CD14-positive monocyte (primary cell): ENCODE measurements at regions not wholly inside any gene's neighbourhood (a gene's known extent, or its start where the extent isn't known, plus 50 kb on each side); places are given as distances from the start of the nearest gene placed in this dataset.

Experiments used
- DNase-seq, 3 donors: peaks; one replicate each; pipeline ENCODE4 v3.0.0-alpha.2; 2011 to 2022
- H2AFZ ChIP-seq: 2 replicates; pipeline ENCODE4 v1.6.0; 2012; ENCODE audit warnings: mild to moderate bottlenecking, low read depth, low read length, inconsistent platforms; ENCODE audit not compliant: insufficient read depth, poor library complexity, severe bottlenecking
- H3K27ac ChIP-seq, 2 donors: 1 replicate in 1 of 2; 2 replicates in 1 of 2; pipeline ENCODE4 v1.5.1; 2012 to 2013; ENCODE audit warnings: low read length in 2 of 2, control low read depth in 1 of 2, inconsistent platforms in 1 of 2, low read depth in 1 of 2, mild to moderate bottlenecking in 1 of 2
- H3K27me3 ChIP-seq, 2 donors: one replicate each; pipeline versions ENCODE4 v1.6.0 to v1.6.1; 2011 to 2013; ENCODE audit warnings: low read length in 2 of 2; ENCODE audit not compliant: control insufficient read depth in 2 of 2, insufficient read depth in 2 of 2
- H3K36me3 ChIP-seq, 2 donors: replicated peaks in 1 of 2; 1 replicate in 1 of 2; 2 replicates in 1 of 2; pipeline versions ENCODE4 v1.5.1 to v1.6.1; 2012 to 2013; ENCODE audit warnings: low read length in 2 of 2, control low read depth in 1 of 2, inconsistent platforms in 1 of 2, mild to moderate bottlenecking in 1 of 2; ENCODE audit not compliant: insufficient read depth in 2 of 2, control insufficient read depth in 1 of 2
- H3K4me1 ChIP-seq, 2 donors: 1 replicate in 1 of 2; 2 replicates in 1 of 2; pipeline versions ENCODE4 v1.5.1 to v1.6.1; 2012 to 2013; ENCODE audit warnings: low read length in 2 of 2, control low read depth in 1 of 2, inconsistent platforms in 1 of 2, mild to moderate bottlenecking in 1 of 2, moderate library complexity in 1 of 2; ENCODE audit not compliant: insufficient read depth in 2 of 2, control insufficient read depth in 1 of 2
- H3K4me2 ChIP-seq: replicated peaks from 2 replicates; pipeline ENCODE3; 2012; ENCODE audit warnings: low read length, moderate library complexity, mild to moderate bottlenecking; ENCODE audit not compliant: poor library complexity, severe bottlenecking; ENCODE audit errors: extremely low read depth
- H3K4me3 ChIP-seq, 3 experiments: fragments of 200-600 bp in 1 of 3; sonication (generic) in 1 of 3; replicated peaks in 1 of 3; 1 replicate in 2 of 3; 2 replicates in 1 of 3; pipeline ENCODE4 v1.5.1; 2011 to 2013; ENCODE audit warnings: low read length in 3 of 3, mild to moderate bottlenecking in 3 of 3, control low read depth in 2 of 3, low read depth in 2 of 3, inconsistent platforms in 1 of 3, moderate library complexity in 1 of 3
- H3K79me2 ChIP-seq: 2 replicates; pipeline ENCODE4 v1.6.0; 2012; ENCODE audit warnings: mild to moderate bottlenecking, control low read depth, inconsistent platforms, low read length, moderate library complexity; ENCODE audit not compliant: insufficient read depth
- H3K9ac ChIP-seq: 2 replicates; pipeline ENCODE4 v1.6.0; 2017; ENCODE audit warnings: low read length, mild to moderate bottlenecking; ENCODE audit not compliant: insufficient read depth, poor library complexity, severe bottlenecking
- H3K9me3 ChIP-seq, 2 donors: replicated peaks in 1 of 2; 1 replicate in 1 of 2; 2 replicates in 1 of 2; pipeline versions ENCODE4 v1.5.1 to v1.6.1; 2012 to 2013; ENCODE audit warnings: low read length in 2 of 2, control low read depth in 1 of 2; ENCODE audit not compliant: control insufficient read depth in 1 of 2, insufficient read depth in 1 of 2
- H4K20me1 ChIP-seq: 2 replicates; pipeline ENCODE4 v1.6.0; 2012; ENCODE audit warnings: mild to moderate bottlenecking, low read length, control low read depth, moderate library complexity; ENCODE audit not compliant: insufficient read depth
- H3K27ac Mint-ChIP-seq, 7 donors: one replicate each; pipeline ENCODE4 v1.8.0; 2020; ENCODE audit warnings: mild to moderate bottlenecking in 7 of 7, mixed read lengths in 7 of 7, moderate library complexity in 6 of 7, inconsistent platforms in 2 of 7
- H3K27me3 Mint-ChIP-seq, 3 donors: one replicate each; pipeline ENCODE4 v1.8.0; 2021 to 2022; ENCODE audit warnings: low read depth in 3 of 3, mild to moderate bottlenecking in 3 of 3, mixed read lengths in 3 of 3, moderate library complexity in 3 of 3, inconsistent platforms in 1 of 3
- H3K36me3 Mint-ChIP-seq, 2 donors: one replicate each; pipeline ENCODE4 v1.8.0; 2020; ENCODE audit warnings: mixed read lengths in 2 of 2, inconsistent platforms in 1 of 2, mild to moderate bottlenecking in 1 of 2
- H3K4me1 Mint-ChIP-seq: one replicate; pipeline ENCODE4 v1.8.0; 2020; ENCODE audit warnings: mild to moderate bottlenecking, mixed read lengths
- H3K4me3 Mint-ChIP-seq, 2 donors: one replicate each; pipeline ENCODE4 v1.8.0; 2020; ENCODE audit warnings: mild to moderate bottlenecking in 2 of 2, mixed read lengths in 2 of 2, moderate library complexity in 1 of 2
- H3K9me3 Mint-ChIP-seq, 7 donors: one replicate each; pipeline ENCODE4 v1.8.0; 2020 to 2022; ENCODE audit warnings: mixed read lengths in 7 of 7, mild to moderate bottlenecking in 6 of 7, moderate library complexity in 6 of 7, inconsistent platforms in 2 of 7
- WGBS: methylation state at CpG from one replicate; pipeline ENCODE4 v1.1.5; 2013; ENCODE audit warnings: missing lambda C conversion rate; ENCODE audit not compliant: insufficient coverage; 5-methylcytosine and 5-hydroxymethylcytosine counted together
- intact Hi-C, 2 donors: fragments of 100-400 bp; cut with micrococcal nuclease; formaldehyde crosslinking; loops; one replicate each; pipeline versions ENCODE4 v1.15.0 to v1.15.1; 2023
- TF ChIP-seq, protein P1 (sequence below): fragments of 200-600 bp; IDR thresholded peaks from one replicate; pipeline ENCODE4 v1.8.0; 2022; ENCODE audit warnings: antibody characterized with exemption, mild to moderate bottlenecking

DNA sequence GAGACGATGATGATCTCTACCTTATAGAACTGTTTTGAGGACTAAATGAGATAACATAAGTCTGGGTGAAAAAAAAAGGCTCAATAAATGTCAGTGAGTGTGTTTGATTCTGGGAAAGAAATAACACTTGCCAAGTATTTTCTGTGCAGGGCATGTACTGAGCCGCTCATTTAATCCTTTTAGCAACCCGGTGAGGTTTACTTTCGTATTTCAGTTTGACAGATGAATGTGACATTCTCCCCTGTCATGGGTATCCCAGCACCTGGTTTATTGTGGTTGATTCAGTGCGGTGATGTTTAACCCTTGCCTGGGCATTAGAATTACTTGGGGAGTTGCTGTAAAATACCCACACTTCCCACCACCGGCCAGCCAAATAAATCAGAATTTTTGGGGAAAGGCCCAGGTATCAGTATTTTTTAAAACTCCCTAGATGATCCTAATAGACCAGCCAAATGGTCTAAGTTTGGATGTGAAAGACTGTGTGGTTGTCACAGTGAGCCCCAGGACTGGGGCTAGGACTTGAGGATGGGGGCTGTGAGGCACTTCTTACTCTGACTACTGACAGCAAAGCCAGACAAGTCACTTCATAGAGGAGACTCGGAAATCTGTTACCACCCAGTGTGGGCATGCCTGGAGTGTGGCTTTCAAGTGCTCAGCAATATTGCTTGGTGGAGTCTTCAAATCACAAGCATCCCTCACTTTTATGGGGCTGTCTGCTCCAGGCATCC lies 100.2 kb upstream of the KCNG1 start:
- Histone ChIP-seq H3K4me3 (no peak overlapping the region), H3K79me2 (no peaks in the 10 kb centered on the region), H3K9me3 (no peaks in the 10 kb centered on the region), H3K27ac (no peak overlapping the region), H3K27me3 (peaks cover 0 to 3% of the 10 kb centered on the region in 2 donors), H2AFZ (no peak overlapping the region), H3K4me1 (no peaks in the 10 kb centered on the region), H3K4me2 (no peak overlapping the region), H3K9ac (no peak overlapping the region), H4K20me1 (no peaks in the 10 kb centered on the region), H3K36me3 (no peaks in the 10 kb centered on the region)
- H3K4me3 Mint-ChIP-seq, result no peak overlapping the region
- H3K27me3 Mint-ChIP-seq, result peaks cover 12 to 26% (median 21%) of the 10 kb centered on the region in 3 donors
- 67% methylated on average over 1 of the region's 7 CpGs for WGBS
- DNase-seq, result no peak
- TF ChIP-seq, protein P1, sequence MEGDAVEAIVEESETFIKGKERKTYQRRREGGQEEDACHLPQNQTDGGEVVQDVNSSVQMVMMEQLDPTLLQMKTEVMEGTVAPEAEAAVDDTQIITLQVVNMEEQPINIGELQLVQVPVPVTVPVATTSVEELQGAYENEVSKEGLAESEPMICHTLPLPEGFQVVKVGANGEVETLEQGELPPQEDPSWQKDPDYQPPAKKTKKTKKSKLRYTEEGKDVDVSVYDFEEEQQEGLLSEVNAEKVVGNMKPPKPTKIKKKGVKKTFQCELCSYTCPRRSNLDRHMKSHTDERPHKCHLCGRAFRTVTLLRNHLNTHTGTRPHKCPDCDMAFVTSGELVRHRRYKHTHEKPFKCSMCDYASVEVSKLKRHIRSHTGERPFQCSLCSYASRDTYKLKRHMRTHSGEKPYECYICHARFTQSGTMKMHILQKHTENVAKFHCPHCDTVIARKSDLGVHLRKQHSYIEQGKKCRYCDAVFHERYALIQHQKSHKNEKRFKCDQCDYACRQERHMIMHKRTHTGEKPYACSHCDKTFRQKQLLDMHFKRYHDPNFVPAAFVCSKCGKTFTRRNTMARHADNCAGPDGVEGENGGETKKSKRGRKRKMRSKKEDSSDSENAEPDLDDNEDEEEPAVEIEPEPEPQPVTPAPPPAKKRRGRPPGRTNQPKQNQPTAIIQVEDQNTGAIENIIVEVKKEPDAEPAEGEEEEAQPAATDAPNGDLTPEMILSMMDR, result no peak
- intact Hi-C loops, result no loop called here
- no peak overlapping the region for H3K27ac Mint-ChIP-seq
- no peaks in the 10 kb centered on the region for H3K9me3 Mint-ChIP-seq
- H3K36me3 Mint-ChIP-seq, result no peaks in the 10 kb centered on the region
- H3K4me1 Mint-ChIP-seq, result no peaks in the 10 kb centered on the region

DNA sequence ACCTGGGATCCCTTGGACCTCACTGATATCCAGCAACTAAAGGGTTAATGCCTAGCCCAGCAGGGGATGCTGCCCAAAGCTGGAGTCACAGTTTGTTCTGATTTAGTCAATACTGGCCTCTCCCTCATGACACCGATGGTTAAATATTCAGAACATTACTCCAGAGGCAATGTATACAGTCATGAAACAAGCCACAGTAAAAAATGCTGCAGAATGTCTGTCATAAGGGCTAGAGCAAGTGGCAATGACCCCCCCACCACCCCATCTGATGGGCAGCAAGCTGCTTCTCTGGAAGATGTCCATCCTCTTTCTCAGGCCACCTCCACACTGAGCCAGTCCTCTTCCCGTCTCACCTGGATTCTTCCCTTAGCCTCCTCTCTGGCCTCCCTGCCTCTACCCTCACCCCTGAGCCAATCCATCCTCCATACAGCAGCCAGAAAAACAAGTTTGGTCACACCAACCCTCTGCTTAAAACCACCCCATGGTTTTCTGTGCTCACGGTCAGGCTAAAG lies 99.0 kb upstream of the KCNG1 start:
- no peaks in the 10 kb centered on the region for H4K20me1 ChIP-seq
- 68% methylated on average over 2 of the region's 3 CpGs for WGBS
- H3K9me3 ChIP-seq, result no peaks in the 10 kb centered on the region
- H3K27ac Mint-ChIP-seq, result no peak overlapping the region
- H3K4me1 Mint-ChIP-seq, result no peaks in the 10 kb centered on the region
- intact Hi-C loops, result no loop called here
- no peak overlapping the region for H3K4me3 Mint-ChIP-seq
- no peak overlapping the region for H3K9ac ChIP-seq
- TF ChIP-seq, protein P1, result no peak
- H3K27me3 ChIP-seq, result peaks cover 0 to 3% of the 10 kb centered on the region in 2 donors
- no peak overlapping the region for H3K4me2 ChIP-seq
- no peak overlapping the region for H3K4me3 ChIP-seq
- H3K27ac ChIP-seq, result no peak overlapping the region
- H2AFZ ChIP-seq, result no peak overlapping the region
- no peaks in the 10 kb centered on the region for H3K9me3 Mint-ChIP-seq
- no peaks in the 10 kb centered on the region for H3K36me3 Mint-ChIP-seq
- peaks cover 14 to 28% (median 23%) of the 10 kb centered on the region in 3 donors for H3K27me3 Mint-ChIP-seq
- H3K4me1 ChIP-seq, result no peaks in the 10 kb centered on the region
- no peaks in the 10 kb centered on the region for H3K36me3 ChIP-seq
- no peak for DNase-seq
- no peaks in the 10 kb centered on the region for H3K79me2 ChIP-seq
